GM04503 (cell line): ENCODE measurements at regions not wholly inside any gene's neighbourhood (a gene's known extent, or its start where the extent isn't known, plus 50 kb on each side); places are given as distances from the start of the nearest gene placed in this dataset.

Source experiments
- DNase-seq: peaks from one replicate; pipeline ENCODE4 v3.0.0-alpha.2; 2012; ENCODE audit warnings: low read depth

DNA sequence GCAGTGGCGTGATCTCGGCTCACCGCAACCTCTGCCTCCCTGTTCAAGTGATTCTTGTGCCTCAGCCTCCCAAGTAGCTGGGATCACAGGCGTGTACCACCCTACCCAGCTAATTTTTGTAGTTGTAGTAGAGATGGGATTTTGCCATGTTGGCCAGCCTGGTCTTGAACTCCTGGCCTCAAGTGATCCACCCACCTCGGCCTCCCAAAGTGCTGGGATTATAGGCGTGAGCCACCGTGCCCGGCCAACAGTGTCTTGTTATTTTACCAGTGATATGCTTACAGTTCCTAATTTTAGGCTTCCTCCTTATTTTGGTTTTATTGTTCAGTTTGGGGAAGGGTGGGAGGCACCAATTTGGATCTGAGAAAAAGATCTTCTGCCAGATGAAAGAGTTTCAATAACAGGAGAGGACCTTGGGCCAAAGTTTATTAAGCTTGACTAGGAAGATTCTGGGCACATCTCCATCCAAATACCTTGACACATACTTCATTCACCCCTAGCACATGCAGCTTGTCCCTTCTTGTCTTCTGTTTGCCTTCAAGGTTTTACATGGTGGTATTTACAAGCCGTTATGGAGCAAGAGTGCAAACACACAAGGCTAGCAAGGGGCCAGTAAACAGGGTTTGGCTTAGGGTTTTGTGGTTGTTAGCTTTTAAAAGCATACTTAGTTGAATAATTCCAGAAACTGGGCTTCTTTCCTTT is 168.1 kb upstream of the DMRT1 start:
- DNase-seq, result no peak

DNA sequence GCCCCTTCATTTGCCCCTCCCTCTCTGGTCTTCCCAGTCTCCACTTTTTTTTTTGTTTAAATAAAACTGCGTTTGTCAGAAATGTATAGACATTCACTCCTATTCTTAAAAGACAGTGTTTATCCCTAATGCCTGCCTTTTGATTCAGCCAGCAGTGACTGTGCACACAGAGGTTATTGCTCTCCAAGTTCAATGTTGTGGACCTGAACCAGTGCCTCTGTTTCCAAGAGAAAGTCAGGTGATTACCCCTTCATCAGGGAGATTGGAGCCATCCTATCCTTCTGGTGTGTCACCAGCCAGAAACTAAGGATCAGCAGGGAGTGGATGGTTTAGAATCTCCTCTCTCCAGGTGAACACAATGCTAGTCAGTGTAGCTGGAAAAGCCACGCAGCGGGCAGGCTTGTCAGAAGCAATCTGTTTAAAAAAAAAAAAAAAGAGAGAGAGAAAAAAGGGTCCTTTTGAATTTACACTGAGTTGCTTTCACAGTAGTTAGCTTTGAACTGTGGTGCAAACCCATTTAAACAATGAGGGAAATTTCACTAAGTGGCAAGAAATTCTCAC is 167.5 kb upstream of the DMRT1 start:
- no peak for DNase-seq

DNA sequence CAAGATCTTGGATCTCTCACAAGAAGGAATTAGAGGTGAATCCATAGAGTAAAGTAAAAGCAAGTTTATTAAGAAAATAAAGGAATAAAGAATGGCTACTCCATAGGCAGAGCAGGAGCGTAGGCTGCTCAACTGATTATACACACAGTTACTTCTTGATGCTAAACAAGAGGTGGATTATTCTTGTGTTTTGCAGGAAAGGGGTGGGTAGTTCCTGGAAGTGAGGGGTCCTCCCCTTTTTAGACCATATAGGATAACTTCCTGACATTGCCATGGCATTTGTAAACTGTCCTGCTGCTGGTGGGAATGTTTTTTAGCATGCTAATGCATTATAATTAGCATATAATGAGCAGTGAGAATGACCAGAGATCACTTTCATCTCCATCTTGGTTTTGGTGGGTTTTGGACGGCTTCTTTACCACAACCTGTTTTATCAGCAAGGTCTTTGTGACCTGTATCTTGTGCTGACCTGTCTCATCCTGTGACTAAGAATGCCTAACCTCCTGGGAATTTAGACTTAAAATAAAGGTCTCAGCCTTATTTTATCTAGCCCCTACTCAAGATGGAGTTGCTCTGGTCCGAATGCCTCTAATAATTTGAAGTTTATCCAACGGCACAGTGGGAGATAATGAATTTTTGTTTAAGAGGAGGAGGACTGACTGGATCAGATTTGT is 165.7 kb upstream of the DMRT1 start:
- no peak for DNase-seq

DNA sequence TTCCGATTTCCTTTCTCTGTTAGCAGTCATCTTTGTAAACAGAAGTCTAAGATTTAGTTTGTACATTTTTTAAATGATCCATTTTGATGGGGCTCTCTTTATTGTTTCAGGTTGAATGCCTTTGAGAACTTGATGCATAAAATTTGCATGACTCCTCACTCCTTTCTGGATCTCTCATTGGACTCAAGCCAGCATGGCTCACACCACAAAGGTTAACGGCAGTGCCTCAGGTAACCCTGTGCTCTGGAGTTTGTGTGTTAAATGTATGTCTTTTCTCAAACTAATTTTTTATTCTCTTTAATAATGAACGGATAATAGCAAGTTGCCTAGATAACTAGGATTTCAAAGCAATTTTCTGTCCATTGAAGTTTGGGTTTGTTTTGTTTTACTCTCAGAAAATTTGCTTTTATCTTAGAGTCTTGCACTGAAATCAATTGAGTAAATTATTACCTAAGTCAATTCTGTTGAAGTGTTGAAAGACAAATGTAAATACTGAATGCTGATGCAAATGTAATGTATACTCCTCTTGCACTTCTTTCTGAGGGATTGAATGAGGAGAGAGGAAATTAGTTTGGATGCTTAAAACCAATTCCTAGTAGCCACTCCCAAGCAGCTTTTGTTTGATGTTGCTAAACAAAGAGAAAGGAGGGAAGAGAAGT is 164.6 kb upstream of the DMRT1 start:
- DNase-seq, result no peak

DNA sequence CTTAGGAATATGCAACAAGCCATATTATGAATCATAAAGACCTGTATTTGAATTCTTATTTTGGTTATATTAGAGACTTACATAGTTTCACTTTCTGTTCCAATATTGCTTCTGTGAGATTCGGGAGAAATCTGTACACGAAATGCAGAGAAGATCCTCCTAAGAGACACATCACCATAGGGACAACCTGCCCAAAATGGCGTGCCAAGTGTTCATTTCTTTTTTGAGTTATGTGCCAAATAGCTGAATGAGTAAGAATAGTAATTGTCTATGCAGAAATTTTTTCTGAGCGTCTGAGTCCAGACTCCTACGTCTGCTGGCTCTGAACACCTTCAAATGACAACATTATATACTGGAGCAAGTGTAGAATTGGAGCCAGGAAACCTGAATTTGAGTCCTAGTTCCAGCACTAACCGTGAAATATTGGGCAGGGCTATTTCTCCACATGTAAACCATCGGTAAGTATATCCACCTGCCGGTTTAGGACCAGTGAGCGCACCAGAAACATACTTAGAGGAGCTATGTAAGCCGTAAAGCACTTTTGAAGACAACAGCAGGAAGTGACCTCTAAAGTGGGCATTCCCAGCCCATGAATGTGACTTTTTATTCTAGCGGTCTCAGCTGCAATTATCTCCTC is 163.9 kb upstream of the DMRT1 start:
- DNase-seq, result no peak

DNA sequence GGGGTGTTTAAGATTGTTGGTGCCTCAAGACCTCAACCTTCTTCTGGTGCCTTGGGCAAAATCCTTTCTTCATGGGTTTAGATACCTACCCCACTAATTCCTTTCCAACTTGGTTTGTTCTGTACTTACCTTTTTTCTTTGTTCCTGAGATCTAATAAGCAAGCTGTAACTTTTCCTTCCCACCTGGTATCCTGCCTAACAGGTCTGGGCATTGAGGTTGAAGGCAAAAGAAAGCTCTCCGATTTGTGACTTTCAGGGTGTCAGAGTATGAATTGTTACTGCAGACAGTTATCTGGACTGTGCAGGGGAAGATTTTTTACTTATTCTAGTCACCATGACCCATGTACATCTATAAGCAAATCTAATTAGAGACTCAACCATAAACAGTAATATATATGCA is 162.6 kb upstream of the DMRT1 start:
- no peak for DNase-seq

DNA sequence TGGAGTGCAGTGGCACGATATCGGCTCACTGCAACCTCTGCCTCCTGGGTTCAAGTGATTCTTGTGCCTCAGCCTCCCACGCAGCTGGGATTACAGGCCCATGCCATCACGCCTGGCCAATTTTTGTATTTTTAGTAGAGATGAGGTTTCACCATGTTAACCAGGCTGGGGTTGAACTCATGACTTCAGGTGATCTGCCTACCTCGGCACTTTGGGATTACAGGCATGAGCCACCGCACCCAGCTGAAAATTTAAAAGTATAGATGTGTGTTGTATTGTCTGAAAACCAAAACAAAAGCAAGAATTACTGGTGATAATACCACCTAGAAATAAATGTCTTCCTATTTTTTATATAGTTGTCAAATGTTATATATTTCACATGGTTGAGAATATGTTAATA is 162.0 kb upstream of the DMRT1 start:
- DNase-seq, result no peak

DNA sequence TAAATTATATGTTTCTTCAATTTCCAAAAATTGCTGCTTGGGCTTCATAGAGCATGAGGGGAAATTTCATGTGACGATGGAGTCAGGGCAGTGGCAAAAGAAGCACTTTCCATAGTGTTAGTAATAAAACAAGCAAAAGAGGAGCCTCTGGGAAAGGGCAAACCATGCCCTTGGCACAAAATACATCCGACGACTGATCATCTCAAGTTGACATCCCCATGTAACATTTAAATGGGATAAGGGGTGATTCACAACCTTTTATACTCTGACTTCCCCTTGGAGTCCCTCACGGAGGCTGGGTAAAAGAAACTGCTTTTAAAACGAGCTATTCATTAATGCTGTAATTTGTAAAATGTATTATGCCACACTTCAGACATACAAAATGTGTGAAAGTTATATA is 161.4 kb upstream of the DMRT1 start:
- DNase-seq, result no peak

DNA sequence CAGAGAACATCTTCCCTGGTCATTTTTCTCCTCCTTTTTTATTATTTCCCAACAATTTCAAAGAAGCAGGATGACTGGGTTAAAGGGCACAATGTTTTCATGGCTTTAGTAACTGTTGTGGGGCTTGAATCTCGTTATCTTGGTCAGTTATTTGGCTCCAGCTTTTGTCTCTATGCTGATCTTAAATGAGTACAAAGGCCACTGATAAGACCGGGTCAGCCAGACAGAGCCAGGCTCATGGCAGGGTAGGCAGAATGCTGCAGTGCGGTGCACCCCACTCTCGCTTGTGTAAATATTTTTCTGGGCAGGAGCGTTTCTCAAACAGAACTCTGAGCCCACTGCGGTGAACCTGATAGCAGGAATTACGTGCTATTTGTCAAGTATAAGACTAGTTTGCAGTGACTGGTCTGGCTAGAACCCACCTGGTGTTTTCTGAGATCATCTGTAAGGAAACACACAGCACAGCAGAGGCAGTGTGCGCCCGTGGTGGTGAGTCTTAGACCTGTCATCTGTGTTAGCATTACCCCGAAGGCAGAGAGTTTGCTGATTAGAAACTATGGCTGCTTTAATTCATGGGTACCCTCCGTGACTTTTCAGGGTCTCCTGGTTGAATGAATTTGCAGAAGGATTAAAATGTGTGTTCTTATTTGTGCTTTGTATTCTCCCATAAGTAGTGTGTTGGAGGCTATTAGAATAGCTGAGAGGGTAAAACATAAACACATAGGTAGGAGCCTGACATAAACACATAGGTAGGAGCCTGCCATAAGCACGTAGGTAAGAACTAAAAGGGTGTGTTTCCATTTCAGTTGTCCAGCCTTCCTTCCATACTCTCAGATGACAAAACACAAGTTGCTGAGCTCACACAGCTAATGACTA is 158.6 kb upstream of the DMRT1 start:
- DNase-seq, result no peak

DNA sequence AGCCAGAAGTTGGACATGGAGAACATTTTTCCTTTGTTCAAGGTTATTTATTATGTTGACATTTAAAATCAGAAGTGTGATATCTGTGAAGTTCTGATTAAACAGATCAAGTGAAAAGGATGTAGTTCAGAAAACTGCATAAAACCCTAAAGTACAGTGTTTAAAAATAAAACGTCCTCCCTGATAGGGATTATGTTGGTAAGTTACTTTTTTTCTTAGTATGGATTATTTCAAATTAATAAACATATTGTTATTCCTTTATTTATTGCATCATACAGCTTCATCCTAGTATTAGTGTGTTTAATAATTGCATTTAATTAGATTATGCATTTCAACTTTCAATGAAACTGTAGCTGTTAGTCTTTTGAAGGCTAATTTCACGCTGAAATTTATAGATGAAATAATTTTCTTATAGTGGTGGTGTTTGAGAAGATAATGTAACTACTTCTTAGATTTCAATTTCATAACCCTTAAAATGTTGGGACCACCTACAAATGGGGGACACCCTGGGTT is 157.9 kb upstream of the DMRT1 start:
- DNase-seq, result no peak

DNA sequence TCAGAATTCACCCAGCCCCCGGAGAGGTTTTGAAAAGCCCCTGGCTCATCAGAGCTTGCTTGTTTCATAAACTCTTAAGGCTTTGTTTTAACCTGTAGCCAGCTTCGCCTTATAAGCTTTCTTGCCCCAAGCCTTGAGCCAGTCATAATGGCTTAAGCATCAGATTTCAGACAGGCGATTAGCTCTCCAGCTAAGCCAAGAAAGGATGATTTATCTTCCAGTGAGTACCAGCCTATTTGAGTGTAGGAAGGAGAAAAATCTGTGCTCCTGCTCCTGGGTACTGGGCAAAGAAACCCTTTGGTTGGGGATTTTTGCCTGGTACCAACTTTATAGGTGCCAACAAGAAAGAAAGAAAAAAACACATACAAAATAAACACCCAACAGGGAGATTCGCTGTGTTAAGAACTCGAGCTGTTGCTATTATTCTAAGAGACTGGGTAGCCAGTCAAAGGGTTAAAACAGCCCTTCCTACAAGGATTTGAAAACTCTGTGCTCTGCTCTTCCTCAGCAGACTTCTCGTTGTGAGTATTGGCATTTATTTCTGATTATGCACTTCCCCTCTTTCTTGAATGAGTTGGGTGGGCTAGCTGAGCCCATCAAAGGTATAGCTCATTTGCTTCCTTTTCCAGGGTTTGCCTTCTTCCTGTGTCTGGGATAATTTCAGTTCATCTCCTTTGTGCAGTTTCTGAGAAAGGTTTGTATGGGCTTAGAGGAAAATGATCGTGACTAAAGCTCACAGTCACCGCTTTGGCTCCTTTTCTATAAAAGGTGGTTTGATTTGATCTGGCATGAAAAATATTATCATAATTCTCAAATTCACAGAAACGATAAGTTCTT is 157.2 kb upstream of the DMRT1 start:
- no peak for DNase-seq

DNA sequence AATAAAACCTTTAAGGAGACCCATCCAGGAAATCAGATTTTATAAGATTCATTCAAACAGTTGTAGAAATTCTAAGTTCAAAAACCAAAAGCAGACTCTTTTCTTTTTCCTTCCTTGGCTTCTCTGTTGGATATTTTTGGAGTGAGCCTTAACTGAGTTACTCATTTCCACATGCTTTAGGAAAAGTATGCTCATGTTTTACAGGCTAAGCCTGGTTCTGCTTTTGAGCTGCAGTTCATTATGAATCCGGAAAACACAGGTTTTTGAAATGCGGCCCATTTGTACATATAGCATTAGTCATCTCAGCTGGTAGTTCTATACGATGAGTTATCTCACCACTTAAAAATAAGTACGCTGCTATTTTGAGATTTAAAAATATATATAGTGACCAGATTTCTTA is 156.6 kb upstream of the DMRT1 start:
- no peak for DNase-seq

DNA sequence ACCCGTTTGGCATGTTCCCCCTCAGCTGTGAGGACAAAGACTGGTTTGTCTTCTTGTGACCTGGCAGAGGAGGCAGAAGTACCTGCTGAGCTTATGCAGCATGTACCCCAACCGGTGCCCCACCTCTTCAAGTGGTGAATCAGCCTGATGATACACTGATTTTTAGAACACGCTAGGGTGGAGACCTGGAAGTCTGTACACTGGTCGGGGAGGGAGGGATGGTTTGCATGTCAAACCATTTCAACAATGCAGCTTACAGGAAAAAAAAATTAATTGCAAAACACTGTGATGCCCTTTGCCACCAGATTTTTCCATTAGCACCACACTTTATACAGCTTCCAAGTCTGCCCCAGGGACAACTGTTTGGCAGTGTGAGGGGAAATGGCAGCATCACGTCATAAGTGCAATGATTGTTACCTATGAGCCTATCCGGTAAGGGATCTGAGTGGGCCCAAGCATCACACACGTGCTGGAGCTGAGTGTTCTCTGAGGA is 155.1 kb upstream of the DMRT1 start:
- no peak for DNase-seq

DNA sequence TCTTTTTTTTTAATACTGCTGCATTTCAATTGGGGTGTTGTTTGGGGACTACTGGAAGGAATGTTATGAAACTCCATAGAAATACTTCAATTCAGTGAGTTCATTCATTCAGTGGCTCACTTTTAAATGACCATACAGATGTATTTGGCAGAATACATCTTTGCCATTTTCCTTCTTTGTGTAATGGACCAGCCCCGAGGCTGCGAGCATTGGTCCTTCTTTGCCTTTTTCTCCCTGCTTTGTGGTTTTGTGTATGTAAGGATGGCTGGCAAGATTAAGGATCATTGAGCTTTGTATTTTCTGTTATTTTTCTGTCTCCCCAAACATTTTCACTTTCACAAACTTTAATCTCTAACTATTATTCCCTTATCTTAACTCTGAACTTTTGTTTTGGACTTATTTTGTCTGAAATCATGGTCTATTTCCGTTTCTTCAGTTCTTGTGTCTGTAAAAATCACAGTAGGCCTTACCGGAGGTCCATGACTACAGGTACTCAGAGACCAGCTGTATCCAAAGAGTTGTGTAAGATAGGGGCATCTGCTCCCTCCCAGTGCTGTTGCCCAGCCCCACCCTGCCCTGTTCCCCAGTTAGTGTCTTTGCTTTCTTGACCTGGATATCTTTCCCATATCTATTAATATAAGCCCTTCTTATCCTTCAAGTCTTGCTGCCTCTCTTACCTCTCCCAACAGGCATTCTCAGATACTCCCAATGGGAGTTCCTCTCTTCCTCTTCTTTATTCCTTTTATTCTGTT is 154.3 kb upstream of the DMRT1 start:
- DNase-seq, result no peak

DNA sequence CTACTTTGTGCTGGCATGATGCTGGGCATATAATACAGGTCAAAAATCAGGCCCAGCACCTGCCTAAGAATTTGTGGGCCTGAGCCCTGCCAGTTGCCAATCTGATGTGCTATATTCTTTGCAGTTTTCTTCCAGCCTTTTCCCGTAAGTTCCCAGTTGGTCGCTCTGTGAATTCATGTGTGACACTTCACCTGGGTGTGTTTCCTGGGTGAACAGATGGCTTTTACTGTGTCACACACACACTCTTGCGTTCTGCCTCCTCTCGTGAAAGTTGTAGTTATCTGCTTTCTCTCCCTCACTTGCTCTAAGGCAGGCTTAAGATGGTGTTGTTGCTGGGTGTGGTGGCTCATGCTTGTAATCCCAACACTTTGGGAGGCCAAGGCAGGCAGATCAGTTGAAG is 153.5 kb upstream of the DMRT1 start:
- DNase-seq, result no peak

DNA sequence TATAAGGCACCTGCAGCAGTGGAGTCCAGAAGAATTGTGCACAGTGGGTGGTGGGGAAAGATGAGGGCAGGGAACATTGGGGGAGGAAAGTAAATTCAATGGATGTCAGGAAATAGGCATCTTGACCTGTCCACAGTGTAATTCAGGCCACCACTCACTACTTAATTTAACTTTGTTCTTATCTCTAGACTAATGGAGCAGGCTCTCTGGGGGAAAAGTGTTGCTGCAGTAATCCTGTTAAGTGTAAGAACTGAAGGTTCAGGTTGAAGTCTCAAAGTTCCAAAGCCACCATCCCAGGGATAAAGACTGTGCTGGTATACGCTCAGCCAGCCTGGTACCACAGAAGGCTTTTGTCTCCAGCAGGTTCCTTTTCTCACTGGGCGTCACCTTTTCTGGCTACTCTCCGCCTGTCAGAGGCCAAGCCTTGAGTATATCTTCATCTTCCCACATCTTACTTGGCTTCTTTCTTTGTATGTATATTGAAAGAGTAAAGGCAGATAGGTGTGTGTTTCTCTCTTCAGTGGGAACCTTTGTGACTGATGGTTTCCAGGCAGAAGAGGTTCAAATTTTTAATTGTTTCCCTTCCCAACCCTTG is 150.9 kb upstream of the DMRT1 start:
- no peak for DNase-seq

DNA sequence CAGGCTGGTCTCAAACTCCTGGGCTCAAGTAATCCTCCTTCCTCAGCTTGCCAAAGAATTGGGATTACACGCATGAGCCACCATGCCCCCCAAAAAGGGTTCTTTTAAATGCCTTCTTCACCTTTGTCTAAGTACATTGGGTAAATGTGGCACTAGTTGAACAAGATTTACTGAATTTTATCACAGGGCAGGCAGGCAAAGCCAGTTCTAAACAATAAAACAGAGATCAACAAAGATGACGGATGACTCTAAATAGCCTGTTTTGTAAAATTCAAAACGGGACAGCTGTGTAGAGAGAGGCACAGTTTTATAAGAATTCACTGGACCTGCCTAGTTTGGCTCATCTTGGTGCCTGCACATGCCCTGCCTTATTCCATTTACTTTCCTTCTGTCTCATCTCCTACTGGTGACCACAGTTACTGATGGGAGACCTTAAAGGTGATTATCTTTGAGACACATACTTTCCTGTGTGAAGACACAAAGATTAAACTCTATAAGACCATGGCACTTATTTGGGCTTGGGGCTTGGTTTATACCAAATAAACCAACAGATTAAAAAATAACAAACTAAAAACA is 149.6 kb upstream of the DMRT1 start:
- DNase-seq, result no peak

DNA sequence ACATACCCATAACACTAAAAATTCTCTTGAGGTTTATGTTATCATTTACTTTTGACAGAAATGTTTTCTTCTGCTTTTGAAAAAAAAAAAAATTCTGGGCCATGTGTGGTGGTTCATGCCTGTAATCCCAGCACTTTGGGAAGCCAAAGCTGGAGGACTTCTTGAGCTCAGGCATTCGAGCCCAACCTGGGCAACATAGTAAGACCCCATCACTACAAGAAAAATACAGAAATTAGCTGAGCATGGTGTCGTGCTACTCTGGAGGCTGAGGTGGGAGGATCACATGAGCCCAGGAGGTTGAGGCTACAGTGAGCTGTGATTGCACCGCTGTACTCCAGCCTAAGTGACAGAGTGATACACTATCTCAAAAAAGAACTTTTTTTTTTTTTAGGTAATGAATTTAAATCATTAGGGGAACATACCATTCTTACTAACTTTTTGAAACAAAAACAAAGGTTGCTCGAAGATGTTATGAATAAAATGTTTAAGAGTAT is 148.8 kb upstream of the DMRT1 start:
- no peak for DNase-seq
